Right atrium auricular region (tissue), 2 donors: ENCODE measurements at regions not wholly inside any gene's neighbourhood (a gene's known extent, or its start where the extent isn't known, plus 50 kb on each side); places are given as distances from the start of the nearest gene placed in this dataset.

Source experiments
- DNase-seq: peaks from one replicate; pipeline ENCODE4 v3.0.0-alpha.2; 2019; ENCODE audit warnings: low spot score
- H3K27ac ChIP-seq, 2 donors: fragments of 200-600 bp; sonication (generic); 1 replicate in 1 of 2; 2 replicates in 1 of 2; pipeline ENCODE4 v1.5.1; 2016 to 2019
- H3K27me3 ChIP-seq, 2 donors: fragments of 200-600 bp; sonication (generic); one replicate each; pipeline versions ENCODE4 v1.5.1 to v1.6.0; 2017 to 2019
- H3K36me3 ChIP-seq: fragments of 200-600 bp; sonication (generic); one replicate; pipeline ENCODE4 v1.5.1; 2016
- H3K4me1 ChIP-seq, 2 donors: fragments of 200-600 bp; sonication (generic); one replicate each; pipeline versions ENCODE4 v1.5.1 to v1.6.0; 2017 to 2019
- H3K4me3 ChIP-seq, 2 donors: fragments of 200-600 bp; sonication (generic); 1 replicate in 1 of 2; 2 replicates in 1 of 2; pipeline ENCODE4 v1.5.1; 2017 to 2019; ENCODE audit warnings: mild to moderate bottlenecking in 1 of 2, moderate library complexity in 1 of 2
- H3K9me3 ChIP-seq, 2 donors: fragments of 200-600 bp; sonication (generic); one replicate each; pipeline ENCODE4 v1.5.1; 2019
- CTCF ChIP-seq, 2 donors: fragments of 200-600 bp; sonication (generic); IDR thresholded peaks; one replicate each; pipeline ENCODE4 v1.5.1; 2019; ENCODE audit warnings: antibody characterized with exemption in 2 of 2

- H3K27me3 ChIP-seq = no peaks in the 10 kb centered on the region
- H3K4me1 ChIP-seq = no peaks in the 10 kb centered on the region
- TF ChIP-seq CTCF (IDR thresholded peaks at IDR 0.05) = no peak
- no peak overlapping the region for H3K4me3 ChIP-seq
- H3K27ac ChIP-seq = no peak overlapping the region
- H3K36me3 ChIP-seq = no peaks in the 10 kb centered on the region
- DNase-seq = no peak
- H3K9me3 ChIP-seq = no peaks in the 10 kb centered on the region
Observed at GRCh38 chr9:115494393-115494792, 376.4 kb upstream of the TNC start.

- TF ChIP-seq CTCF (IDR thresholded peaks at IDR 0.05) = no peak
- DNase-seq = no peak
- no peaks in the 10 kb centered on the region for H3K9me3 ChIP-seq
- H3K4me3 ChIP-seq = no peak overlapping the region
- H3K27me3 ChIP-seq = no peaks in the 10 kb centered on the region
- H3K36me3 ChIP-seq = no peaks in the 10 kb centered on the region
- no peaks in the 10 kb centered on the region for H3K4me1 ChIP-seq
- no peak overlapping the region for H3K27ac ChIP-seq
Observed at GRCh38 chr9:115495052-115495635, 377.2 kb upstream of the TNC start.

GRCh38 chr9:115495836-115496235, 377.9 kb upstream of the TNC start:
- no peak overlapping the region for H3K27ac ChIP-seq
- no peaks in the 10 kb centered on the region for H3K9me3 ChIP-seq
- H3K4me1 ChIP-seq = no peaks in the 10 kb centered on the region
- no peak overlapping the region for H3K4me3 ChIP-seq
- DNase-seq = no peak
- H3K36me3 ChIP-seq = no peaks in the 10 kb centered on the region
- H3K27me3 ChIP-seq = no peaks in the 10 kb centered on the region
- no peak for TF ChIP-seq CTCF (IDR thresholded peaks at IDR 0.05)

DNA sequence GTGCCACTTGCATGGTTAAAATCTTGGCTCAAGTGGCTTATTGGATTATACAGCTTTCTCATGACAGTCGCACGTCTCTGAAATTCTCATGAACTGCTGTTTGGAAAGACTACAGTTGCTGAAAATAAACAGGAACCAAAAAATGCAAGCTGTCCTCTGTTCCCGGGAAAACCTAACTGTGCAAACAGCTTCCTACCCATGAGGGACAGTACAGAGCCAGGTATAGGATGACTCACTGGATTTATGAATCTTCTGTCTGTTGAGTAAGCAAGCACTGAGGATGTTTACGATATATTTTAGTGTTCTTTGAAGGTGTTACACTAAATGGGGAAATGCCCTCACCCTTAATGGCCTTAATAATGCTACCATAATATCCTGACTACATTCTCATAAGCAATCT, 380.3 kb upstream of the TNC start:
- no peaks in the 10 kb centered on the region for H3K4me1 ChIP-seq
- no peaks in the 10 kb centered on the region for H3K36me3 ChIP-seq
- TF ChIP-seq CTCF (IDR thresholded peaks at IDR 0.05) = no peak
- no peak for DNase-seq
- no peak overlapping the region for H3K27ac ChIP-seq
- H3K27me3 ChIP-seq = no peaks in the 10 kb centered on the region
- H3K4me3 ChIP-seq = no peak overlapping the region
- H3K9me3 ChIP-seq = no peaks in the 10 kb centered on the region

DNA sequence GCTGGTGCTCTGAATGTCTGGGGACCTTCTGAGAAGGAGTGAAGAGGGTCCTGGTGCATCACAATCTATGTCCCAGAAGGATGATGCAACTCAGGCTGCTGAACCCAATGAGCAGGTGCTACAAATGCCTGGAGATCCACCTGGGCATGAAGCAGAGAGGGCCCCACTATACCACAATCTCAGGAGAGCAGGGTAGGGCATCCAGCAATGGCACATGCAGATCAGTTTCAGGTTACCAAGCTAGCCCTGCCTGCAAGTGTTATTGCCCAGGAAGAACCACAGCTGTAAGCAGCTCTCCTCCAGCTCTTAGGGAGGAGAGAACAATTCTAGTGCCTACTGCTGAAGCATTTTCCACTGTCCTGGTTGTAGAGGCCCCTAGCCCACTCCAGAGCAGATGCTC, 389.2 kb upstream of the TNC start:
- no peak for TF ChIP-seq CTCF (IDR thresholded peaks at IDR 0.05)
- Histone ChIP-seq H3K27ac (no peak overlapping the region), H3K4me3 (no peak overlapping the region)

GRCh38 chr9:115513148-115513547, 395.2 kb upstream of the TNC start:
- Histone ChIP-seq H3K4me3 (no peak overlapping the region), H3K27me3 (no peaks in the 10 kb centered on the region), H3K36me3 (no peaks in the 10 kb centered on the region), H3K4me1 (no peaks in the 10 kb centered on the region), H3K9me3 (no peaks in the 10 kb centered on the region), H3K27ac (no peak overlapping the region)
- no peak for DNase-seq
- TF ChIP-seq CTCF (IDR thresholded peaks at IDR 0.05) = no peak

More for the DNA sequence above, 389.2 kb upstream of the TNC start:
- DNase-seq = no peak
- no peaks in the 10 kb centered on the region for H3K36me3 ChIP-seq
- no peaks in the 10 kb centered on the region for H3K27me3 ChIP-seq
- no peaks in the 10 kb centered on the region for H3K9me3 ChIP-seq
- no peaks in the 10 kb centered on the region for H3K4me1 ChIP-seq
